Stimulated activated CD4-positive, alpha-beta T cell treated with anti-CD3 and anti-CD28 coated beads, Interleukin-1b, Interleukin-23, amount 100 ng/mL, for 1 hour (primary cell): ENCODE measurements at regions not wholly inside any gene's neighbourhood (a gene's known extent, or its start where the extent isn't known, plus 50 kb on each side); places are given as distances from the start of the nearest gene placed in this dataset.
"Not testable (repeated sequence)": the region's sequence is repeated elsewhere in the genome, so short reads cannot be mapped to it uniquely, and the experiment has no call there.

Source experiments
- DNase-seq, 2 donors: peaks; one replicate each; pipeline ENCODE4 v3.0.0-alpha.2; 2020; ENCODE audit warnings: low read depth in 2 of 2

DNA sequence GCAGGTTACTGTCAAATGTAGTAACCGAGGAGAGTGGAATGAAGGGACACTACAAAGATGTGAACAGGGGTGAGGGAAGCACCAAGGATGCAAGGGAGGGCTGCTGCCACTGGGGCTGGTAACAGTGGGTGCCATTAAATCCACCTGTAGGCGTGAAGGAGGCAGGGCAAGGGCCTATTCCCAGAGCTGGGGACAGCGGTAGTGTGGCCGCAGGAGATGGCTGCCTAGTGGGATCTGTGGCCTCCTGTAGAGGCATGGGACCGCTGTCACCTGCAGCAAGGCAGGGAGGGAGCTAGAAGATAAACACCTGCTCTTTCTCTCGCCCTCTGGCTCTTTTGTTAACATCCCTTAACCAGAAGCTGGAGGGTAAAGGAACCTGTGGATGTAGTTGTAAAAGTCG is 80.5 kb upstream of the CNIH3 start:
- DNase-seq: no peak

DNA sequence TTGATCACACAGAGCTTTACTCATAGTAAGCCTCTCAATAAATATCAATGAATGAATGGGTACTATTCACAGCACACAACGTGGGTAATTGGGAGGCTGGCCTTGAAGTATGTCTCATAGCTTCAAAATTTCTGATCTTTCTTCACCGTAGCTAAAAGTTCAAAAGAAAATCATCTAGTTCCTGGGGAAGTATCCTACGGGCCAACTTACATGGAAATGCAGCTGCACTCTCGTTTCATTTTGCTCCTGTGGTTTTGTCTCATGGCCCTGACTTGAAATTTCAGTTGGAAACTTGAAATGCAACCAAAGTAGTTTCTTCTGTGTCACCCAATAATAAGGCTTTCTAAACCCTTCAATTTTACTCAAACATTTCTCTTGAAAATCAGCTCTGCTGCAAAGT is 76.1 kb upstream of the CNIH3 start:
- DNase-seq: no peak

DNA sequence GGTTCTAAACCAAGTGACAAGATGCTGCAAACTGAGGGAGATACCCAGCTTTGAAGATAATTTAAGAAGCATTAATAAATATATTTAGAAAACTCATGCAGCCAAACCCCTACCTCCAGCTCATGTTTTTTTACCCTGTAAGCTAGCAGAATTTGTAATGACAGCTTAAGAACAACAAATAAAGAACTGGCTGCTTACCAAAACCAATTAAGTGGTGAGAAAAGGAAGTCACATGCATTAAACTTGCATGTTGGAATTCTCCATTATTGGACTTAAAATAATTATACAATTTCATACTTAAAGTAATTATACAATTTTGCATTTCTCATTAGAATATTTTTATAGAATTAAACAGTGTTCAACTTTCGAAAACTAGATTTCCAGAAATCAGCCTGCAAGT is 75.6 kb upstream of the CNIH3 start:
- DNase-seq: no peak

DNA sequence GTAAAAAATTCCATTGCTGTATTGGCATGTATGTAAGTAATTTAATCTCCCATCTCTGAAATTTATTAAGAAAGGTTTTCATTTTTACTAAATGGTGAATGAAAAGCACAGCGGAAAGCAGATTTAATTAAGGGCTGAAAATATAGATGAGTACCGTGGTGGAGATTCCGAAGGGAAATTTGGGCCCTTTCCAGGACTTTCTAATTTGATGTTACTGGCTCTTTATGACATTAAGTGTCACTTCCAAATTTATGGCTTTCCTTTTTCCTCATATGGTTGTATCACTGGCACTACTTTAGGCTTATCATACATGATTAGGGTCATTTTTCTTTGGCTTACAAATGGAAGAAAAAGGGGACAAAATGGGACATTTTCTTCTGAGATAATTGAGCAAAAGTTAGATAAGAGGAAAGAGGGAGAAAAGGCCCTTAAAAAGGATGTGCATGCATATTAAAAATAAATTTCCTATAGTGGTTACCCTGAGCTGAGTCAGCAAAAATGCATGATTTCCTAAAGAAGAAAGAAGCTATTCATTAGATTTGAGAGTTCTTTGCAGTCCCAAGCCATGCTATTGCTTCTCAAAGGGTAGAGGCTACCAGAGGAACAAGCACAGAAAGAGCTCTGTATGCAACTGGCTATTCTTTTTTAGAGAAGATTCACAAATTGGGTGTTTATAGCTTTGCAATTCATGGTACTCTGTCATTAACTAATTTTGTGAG is 74.9 kb upstream of the CNIH3 start:
- no peak for DNase-seq

DNA sequence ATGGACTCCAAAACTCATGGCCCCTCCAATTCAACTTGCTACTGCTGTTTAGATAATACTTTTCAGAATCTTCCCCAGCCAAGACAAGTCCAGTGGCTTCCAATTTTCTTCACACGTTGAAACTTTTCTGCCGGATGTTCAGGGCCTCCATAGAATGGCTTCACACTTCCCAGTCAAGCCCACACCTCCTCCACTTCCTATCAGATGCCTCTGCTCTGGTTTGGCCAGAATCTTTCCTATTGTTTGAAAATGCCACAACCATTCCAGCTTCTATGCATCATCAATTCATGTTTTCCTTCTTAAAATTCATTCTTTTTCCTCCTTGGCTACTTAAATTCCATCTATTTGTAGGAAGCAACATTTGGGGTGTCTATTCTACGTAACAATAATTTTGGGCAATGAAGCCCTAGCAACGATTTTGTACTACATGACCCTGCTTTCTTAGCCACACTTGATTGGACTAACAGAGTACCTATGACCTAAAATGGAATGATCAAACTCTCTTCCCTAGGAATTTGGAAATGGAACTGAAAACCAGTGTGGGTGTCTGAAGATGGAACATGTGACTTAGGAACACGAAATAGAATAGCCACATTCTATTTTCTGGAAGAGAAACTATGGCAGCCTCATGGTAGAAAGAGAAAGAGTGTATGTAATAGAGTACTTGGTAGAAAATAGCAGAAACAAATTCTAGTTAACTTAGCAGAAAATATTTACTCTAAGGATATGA is 74.1 kb upstream of the CNIH3 start:
- DNase-seq: no peak

DNA sequence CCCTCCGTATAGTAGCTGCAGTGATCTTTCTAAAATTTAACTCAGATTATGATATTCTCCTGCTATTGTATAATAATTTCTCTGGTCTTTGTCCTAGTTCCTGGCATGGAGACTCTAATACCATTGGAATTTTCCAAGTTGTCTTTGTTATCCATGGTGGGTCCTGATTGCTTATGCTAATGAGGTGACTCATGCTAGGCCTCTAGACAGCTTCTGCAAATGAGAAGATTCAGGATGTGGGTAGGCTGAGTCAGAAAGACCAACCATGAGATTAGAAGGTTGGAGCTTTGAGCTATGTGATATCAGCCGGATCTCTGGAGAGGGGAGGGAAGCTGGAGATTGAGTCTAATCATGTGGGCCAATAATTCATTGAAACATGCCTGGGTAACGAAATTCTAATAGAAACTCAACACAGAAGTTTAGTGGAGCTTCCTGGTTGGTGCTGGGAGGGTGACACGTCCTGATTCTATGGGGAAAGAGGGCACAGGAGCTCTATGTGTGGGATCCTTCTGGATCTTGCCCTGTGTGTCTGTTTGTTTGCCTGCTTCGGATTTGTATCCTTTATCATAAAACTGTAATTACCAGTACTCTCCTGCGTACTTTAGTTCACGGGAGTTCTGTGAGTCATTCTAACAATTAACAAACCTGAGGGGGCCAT is 73.2 kb upstream of the CNIH3 start:
- DNase-seq: no peak

DNA sequence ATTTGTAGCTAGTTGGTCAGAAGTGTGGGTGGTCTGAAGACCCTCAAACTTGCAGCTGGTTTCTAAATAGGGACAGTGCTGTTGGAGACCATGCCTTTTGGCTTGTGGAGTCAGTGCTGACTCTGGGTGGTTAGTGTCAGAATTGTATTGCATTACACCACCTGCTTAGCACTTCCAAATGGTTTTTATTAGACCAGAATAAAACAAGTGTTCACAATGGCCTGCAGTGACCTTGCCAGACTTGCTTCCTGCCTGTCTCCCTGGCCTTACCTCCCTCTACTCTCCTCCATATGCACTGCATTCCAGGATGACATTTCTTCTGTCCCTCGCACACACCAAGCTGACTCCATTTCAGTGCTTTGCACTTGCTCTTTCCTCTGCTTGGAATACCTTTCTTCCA is 72.7 kb upstream of the CNIH3 start:
- DNase-seq: no peak

DNA sequence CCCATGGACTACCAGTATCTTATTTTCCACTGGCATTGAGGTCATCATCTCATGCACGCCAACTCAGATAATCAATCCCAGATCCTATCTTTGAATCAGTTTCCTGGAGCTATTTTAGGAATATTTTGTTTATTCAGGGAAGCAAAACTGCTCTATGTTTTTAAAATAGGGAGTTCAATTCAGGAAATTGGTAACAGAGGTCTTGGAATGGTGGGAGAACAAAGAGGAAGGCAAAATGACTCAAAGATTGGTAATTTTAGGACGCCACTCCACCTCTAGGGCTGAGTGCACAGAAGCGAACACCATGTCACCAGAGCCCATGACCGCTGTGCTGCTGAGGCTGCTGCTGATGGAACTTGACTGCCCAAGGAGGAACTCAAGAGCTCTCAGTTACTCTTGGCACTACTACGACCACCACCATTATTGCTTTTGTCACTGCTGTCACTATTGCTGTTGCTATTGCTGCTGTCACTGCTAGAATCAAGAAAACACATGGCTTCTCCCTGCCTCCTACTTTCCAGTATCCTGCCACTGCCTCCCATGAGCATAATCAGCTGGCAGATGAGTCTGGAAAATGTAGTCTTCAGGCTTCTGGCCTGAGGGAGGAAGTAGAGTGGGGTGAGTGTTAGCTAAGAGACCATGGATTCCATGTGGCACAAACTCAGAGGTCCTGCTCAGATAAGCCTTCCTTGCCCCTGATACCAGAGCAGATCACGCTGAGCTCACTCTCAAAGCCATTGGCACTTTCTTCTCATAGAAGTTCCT is 71.6 kb upstream of the CNIH3 start:
- no peak for DNase-seq

DNA sequence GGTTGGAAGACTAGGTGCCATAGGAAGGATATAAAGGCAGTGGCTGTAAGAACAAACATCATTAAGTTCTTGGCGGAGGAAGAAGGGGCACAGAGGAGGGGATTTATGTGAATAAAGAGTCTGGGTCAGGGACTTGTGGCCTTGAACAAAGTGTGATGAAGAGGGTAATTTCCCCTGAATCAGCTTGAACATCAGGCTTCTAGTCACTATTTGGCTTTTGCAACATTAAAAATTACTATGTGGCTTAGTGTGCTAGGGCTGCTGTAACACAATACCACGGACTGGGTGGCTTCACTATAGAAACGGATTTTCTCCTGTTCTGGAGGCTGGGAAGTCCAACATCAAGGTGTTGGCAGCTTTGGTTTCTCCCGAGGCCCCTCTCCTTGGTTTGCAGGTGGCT is 70.5 kb upstream of the CNIH3 start:
- DNase-seq: no peak

DNA sequence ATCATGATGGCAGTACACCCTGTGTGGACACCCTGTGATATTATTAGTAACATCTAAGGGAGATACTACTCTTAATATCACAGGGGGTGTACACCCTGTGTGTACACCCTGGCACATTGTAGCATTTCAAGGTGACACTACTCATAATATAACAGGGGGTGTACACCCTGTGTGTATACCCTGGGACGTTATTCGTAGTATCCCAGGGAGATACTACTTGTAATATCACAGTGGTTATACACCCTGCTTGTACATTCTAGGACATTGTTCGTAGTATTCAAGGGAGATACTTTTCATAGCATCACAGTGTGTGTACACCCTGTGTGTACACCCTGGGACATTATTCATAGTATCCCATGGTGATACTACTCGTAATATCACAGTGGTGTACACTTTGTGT is 67.4 kb upstream of the CNIH3 start:
- no peak for DNase-seq

DNA sequence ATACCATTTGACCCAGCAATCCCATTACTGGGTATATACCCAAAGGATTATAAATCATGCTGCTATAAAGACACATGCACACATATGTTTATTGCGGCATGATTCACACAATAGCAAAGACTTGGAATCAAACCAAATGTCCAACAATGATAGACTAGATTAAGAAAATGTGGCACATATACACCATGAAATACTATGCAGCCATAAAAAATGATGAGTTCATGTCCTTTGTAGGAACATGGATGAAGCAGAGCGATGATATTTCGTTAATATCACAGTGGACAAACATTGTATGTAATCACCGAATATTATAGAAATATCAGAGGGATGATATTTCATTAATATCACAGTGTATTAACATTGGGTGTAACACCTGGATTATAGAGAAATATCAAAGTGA is 64.9 kb upstream of the CNIH3 start:
- not testable (repeated sequence) for DNase-seq

DNA sequence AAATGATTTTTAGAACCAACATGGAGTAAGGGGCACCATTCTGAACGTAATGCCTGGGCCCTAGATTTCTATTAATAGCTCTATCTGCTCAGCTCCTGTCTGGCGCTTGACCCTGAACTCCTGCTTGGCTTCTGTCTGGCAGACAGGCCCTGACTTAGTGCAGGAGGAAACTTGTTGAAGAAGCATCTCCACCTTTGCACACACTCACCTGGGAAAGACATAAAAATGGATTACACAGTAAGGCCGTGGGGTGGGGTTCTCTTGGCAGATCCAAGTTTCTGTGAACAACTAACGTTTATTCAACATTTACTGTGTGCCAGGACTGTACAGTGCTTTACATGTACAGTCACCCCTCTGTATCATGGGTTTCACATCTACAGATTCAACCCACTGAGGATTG is 62.1 kb upstream of the CNIH3 start:
- no peak for DNase-seq

DNA sequence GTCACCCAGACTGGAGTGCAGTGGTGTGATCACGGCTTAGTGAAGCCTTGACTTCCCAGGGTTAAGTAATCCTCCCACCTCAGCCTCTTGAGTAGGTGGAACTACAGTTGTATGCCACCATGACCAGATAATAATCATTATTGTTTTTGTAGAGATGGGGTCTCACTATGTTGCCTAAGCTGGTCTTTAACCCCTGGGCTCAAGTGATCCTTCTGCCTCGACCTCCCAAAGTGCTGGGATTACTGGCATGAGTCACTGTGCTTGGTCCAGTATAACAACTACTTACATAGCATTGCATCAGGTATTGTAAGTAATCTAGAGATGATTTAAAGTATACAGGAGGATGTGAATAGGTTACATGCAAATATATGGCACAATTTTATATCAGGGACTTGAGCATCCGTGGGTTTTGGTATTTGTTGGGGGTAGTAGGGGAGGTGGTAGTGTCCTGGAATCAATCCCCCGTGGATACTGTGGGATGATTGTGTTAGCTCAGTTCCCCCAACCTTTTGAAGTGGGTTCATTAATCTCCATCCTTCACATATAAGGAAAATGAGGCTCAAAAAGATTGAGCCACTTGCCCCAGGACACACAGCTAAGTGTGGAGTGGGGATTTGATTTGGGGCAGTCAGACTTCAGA is 61.4 kb upstream of the CNIH3 start:
- no peak for DNase-seq

DNA sequence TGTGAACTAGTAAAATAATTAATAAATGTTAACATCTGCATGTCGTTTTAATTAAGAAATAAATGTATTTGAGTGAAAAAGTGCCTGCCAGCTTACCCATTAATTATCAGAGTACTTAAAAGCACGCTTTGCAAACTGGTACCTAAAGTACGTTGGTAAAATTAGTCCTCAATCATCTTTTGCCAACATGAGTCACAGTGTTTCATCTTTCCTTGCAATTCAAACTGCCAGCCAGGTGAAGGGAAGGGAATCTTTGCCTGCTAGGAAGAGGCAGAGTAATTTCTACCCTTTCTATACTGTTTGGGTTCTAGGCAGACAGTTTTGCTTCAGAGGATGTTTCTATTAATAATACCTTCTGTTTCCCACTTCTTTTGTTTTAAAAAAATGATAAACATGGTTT is 57.2 kb upstream of the CNIH3 start:
- no peak for DNase-seq

DNA sequence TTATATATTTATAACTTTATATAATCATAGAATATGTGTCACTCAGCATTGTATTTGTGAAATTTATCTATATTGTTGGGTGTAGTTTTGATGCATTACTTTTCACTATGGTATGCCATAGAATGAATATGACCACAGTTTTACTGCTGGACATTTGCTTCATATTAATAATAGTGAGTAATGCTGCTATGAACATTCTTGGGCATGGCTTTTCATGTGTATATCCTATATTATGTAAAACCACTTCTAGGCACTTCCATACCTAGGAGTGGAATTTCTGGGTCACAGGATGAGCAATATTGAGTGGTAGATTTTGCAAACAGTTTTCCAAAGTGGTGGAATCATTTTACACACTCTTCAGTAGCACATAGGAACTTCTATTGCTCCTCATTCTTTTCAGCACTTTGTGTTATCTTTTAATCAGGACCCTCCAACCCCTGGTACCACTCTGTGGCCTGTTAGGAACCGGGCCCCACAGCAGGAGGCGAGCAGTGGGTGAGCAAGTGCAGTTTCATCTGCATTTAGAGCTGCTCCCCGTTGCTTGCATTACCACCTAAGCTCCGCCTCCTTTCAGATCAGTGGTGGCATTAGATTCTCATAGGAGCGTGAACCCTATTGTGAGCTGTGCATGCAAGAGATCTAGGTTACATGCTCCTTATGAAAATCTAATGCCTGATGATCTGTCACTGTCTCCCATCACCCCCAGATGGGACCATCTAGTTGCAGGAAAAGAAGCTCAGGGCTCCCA is 56.0 kb upstream of the CNIH3 start:
- no peak for DNase-seq

DNA sequence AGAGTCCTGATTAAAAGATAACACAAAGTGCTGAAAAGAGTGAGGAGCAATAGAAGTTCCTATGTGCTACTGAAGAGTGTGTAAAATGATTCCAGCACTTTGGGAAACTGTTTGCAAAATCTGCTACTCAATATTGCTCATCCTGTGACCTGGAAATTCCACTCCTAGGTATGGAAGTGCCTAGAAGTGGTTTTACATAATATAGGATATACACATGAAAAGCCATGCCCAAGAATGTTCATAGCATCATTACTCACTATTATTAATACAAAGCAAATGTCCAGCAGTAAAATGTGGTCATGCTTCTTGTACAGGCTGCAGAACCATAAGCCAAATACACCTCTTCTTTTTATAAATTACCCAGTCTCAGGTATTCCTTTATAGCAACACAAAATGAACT is 53.2 kb upstream of the CNIH3 start:
- not testable (repeated sequence) for DNase-seq

DNA sequence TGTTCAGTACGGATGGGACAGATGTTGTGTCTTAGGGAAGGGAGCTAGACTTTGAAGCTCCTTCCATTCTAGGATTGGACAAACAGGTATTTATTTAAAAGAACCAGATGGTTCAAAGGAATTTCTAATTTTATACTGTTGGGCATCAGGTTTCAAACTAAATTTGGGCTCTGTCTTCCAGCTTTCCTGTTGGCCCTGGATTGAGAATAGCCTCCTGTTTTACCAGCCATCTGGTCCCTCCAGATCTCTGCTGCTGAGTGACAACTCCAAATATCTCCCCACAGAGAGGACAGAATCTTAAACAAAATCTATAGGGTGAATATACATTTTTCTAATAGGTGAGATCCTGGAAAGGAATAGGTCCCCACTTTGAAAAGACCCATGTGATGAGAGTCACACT is 52.5 kb upstream of the CNIH3 start:
- no peak for DNase-seq

DNA sequence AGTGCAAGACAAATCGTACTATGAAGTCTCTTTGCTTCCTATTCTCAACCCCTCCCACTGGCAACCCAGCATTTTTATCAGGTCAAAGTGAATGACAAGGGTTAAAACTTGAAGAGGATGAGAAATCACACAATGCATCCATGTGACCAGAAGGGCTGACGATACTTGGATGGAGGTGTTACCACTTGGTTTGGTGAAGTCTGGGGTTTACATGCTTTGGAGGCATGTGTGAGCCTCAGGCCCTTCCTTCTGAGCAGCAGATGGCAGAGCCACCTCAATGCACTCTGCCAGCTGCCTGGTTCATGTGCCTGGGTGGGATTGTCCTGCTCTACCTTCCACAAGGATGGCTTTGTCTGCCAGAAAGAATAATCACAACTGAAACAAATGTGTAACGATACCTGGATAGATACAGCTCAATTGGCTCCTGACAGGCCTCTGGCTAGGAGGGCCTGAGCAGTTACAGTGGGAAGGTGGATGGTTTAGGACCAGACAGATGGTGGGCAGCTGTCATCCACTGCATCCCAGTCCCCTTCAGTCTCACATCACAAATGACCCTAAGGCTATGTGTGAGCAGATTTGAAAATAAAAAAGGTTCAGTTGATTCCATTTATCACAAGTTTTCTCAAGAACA is 51.5 kb upstream of the CNIH3 start:
- DNase-seq: no peak

DNA sequence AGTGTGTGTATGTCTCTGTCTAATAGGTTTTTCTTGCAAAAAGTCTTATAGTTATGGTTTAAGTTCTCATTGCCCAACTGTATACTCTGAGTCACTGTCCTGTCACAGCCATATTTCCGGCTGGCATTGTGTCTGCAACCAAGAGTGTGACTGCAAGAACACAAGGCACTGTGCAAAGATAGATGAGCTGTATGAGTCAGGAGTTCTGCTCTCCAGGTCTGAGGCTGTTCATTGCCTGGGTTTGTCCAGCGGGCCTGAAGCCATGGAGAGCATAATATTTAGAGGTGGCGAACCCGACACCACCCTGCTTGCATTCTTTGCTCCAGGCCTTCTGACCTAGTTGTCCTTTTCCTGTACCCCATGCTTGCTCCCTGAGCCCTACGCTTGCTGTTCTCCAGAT is 50.9 kb upstream of the CNIH3 start:
- no peak for DNase-seq

DNA sequence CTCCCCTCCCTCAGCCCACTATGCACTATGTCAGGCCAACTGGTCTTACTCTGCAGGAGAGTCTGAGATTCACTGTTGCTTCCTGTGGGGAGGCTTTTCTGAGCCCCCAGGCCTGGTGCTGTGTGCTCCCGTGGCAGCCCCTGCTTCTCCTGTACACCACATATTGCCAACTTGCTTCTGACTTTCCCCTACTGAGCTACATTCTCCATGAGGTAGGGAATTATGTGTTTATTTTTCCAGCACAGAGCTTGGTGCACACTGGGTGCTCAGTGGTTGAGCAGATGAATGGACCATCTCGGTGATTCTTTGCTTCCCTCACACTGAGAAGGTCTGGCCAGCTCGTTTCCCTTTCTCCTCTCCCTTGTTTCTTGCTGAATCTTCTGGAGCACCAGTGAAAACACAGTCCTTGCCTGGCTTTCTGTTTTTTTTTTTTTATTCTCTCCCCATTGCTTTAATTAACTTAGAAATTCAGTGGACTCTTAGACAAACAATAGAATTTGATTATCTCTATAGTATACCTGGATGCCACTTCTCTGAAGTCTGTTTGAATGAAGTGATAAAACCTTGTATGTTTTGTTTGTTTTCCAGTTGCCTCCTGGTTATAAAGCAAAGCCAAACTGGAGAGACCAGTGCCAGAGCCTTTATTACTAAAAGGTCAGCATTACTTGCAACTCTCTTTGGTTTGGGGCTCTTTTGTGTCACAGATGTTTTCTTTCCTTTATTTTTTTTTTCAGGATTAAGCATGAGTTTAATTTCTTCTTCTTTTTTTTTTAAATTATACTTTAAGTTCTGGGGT is 50.3 kb upstream of the CNIH3 start:
- DNase-seq: no peak
